GM13977 (cell line): ENCODE measurements at regions not wholly inside any gene's neighbourhood (a gene's known extent, or its start where the extent isn't known, plus 50 kb on each side); places are given as distances from the start of the nearest gene placed in this dataset.
"Not testable (repeated sequence)": the region's sequence is repeated elsewhere in the genome, so short reads cannot be mapped to it uniquely, and the experiment has no call there.

Experiments used
- DNase-seq: peaks from one replicate; pipeline ENCODE4 v3.0.0; 2012; ENCODE audit warnings: low spot score
- in situ Hi-C: fragments of 300-500 bp; cut with MboI; formaldehyde crosslinking; loops from one replicate; pipeline ENCODE4 v1.12.0; 2022; ENCODE audit warnings: low sequenced_read_pairs, low pct_unique_long_range_greater_than_20kb, mixed read lengths, inconsistent platforms; ENCODE audit not compliant: unreplicated experiment
- TF ChIP-seq, protein P1 (sequence below): IDR thresholded peaks from 2 replicates; pipeline ENCODE4 v1.5.1; 2012; ENCODE audit warnings: mild to moderate bottlenecking, control low read depth; ENCODE audit not compliant: insufficient read depth; ENCODE audit errors: extremely low read depth, missing control alignments

DNA sequence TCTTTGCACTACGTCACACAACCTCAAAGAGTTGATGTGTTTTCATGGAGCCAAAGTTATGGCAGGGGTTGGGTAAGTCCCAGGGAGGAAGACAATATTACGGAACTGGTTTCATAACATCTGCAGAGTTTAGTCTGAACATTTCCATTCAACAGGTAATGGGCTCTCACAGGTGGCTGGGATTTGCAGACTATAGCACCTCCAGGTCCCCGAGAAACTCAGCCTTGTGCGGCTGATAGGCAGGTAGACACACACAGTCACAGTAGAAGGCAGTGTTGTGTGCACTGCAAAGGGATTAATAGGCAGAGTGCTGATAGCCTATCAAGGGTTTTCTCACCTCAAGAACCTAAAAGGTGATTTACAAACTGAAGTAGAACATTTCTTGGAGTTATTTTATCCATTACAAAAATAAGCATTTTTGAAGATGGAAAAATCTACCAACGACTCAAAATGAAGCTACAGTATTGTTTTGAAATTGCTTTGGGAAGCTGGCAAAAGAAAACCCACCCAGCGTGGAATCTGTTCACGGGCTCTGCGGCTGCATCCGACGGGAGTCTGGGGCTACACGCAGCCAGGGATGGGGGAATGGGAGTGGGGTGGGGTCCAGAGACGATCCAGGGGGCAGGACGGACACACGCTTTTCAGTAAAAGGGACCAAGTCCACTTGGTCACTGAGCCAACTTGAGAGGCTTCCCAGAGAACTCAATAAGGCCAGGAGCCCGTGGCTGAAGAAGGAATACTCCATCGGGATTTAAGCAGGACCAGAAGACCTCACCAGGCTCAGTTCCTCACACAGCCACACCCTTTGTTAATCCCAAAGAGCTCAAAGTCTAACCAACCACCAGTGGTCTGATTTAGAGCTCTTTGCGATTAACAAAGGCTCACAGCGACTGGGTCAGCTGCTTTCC is 82.9 kb downstream of the CHRNA1 start:
- in situ Hi-C loops = loop anchor here (25.0 kb wide), 1 partner anchor 94 kb away; the partner anchor contains the start of gene WIPF1
- TF ChIP-seq, protein P1, sequence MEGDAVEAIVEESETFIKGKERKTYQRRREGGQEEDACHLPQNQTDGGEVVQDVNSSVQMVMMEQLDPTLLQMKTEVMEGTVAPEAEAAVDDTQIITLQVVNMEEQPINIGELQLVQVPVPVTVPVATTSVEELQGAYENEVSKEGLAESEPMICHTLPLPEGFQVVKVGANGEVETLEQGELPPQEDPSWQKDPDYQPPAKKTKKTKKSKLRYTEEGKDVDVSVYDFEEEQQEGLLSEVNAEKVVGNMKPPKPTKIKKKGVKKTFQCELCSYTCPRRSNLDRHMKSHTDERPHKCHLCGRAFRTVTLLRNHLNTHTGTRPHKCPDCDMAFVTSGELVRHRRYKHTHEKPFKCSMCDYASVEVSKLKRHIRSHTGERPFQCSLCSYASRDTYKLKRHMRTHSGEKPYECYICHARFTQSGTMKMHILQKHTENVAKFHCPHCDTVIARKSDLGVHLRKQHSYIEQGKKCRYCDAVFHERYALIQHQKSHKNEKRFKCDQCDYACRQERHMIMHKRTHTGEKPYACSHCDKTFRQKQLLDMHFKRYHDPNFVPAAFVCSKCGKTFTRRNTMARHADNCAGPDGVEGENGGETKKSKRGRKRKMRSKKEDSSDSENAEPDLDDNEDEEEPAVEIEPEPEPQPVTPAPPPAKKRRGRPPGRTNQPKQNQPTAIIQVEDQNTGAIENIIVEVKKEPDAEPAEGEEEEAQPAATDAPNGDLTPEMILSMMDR = no peak
- DNase-seq = no peak

DNA sequence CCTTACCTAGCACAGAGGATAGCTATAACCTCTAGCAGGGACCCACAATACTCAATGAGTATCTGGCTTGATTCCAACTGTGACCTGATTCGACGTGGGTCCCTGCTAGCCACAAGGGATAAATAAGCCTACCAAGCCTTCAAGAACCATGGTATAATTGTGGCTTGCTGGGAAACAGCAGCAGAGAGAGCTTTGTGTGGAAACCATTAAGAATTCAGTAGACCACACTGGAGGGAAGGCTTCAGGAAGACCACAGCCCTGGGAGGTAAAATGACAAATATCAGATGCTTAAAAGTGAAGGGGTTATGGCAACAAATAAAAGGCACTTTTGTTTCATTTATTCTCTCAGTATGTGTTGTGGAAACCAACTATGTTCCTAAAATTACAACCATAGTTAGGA is 82.6 kb upstream of the WIPF1 start:
- in situ Hi-C loops = loop anchor here (25.0 kb wide), 1 partner anchor 93 kb away; the partner anchor contains the start of gene WIPF1
- TF ChIP-seq, protein P1 = no peak
- no peak for DNase-seq

DNA sequence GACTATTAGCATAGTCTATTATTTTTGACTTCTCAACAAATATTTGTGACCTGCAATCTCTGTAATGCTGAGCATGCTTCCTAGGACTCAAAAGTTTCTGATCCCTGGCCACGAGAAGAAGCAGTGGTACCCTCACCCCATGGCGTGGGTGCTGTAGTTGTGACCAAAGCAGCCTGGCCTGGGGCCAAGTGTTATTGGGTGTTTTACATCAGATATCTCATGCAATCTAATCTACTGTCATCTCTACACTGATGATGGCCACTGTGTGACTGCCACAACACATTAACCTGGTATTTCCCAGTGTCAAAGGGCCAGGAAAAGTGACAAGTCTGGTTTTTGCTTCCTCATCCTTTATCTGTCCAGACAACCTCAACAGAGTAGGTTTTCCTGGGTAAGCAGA is 80.8 kb upstream of the WIPF1 start:
- DNase-seq = no peak
- TF ChIP-seq, protein P1 = no peak
- in situ Hi-C loops = loop anchor here (25.0 kb wide), 1 partner anchor 91 kb away; the partner anchor contains the start of gene WIPF1

DNA sequence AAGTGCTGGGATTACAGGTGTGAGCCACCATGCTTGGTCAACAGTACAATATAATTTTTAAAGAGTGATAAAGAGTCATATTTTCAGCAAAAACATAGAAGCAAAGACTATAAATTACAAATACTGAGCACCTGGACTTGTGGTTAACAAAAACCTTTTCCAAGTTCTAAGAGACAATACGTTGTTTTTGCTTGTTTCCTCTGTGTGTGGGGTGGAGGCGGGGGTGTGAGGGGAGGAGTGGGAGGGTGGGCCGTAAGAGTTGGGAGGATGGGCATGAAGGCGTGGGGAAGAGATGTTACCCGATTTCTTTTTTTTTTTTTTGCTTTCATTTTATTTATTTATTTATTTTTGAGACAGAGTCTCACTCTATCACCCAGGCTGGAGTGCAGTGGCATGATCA is 78.0 kb upstream of the WIPF1 start:
- in situ Hi-C loops = loop anchor here (25.0 kb wide), 1 partner anchor 88 kb away; the partner anchor contains the start of gene WIPF1
- DNase-seq = no peak
- TF ChIP-seq, protein P1 = no peak

DNA sequence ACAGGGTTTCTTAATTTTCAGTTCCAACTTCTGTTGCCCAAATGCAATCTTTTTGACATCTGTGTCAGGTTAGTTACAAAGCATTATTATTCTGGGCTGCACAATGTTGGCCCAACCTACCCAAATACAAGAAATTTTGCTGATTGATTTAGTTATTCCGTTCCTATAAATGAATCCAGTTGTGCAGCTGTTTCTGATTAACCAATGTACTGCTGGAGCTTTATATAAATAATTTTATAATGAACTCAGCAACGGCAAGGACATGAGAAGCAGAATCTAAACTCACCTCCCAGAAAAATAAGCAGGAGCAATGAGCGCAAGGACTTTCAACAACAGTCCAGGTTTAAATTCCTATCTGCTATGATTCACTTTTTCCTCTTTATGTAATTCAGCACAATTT is 76.3 kb upstream of the WIPF1 start:
- in situ Hi-C loops = no loop called here
- no peak for DNase-seq
- TF ChIP-seq, protein P1 = no peak

DNA sequence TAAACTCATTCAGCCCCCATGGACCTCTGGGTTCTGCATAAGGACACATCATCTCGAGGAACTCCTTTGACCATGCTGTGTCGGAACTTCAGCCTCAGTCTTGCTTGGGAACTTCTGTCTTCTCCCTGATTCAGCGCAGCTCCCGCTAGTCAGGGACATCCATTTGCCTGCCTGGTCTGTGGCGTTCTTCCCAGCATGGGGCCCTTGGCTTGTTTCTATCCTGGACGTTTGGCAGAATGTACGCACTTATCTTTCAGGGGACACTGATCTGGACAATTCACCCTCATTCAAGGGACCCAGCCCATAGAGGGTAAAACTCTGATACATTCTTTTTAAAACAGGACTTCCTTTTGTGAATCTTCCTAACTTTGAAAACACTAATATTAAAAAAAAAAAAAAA is 75.8 kb upstream of the WIPF1 start:
- TF ChIP-seq, protein P1 = no peak
- in situ Hi-C loops = no loop called here
- no peak for DNase-seq

DNA sequence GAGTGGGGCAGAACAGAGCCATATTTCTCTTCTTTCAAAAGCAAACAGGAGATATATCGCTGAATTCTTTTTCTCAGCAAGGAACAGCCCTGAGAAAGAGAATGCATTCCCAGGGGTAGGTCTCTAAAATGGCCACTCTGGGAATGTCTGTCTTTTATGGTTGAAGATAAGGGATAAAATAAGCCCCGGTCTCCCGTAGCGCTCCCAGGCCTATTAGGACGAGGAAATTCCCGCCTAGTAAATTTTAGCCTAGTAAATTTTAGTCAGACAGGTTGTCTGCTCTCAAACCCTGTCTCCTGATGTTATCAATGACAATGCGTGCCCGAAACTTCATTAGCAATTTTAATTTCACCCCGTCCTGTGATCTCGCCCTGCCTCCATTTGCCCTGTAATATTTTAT is 73.9 kb upstream of the WIPF1 start:
- DNase-seq, in situ Hi-C loops: not testable (repeated sequence)
